H1 (cell line): ENCODE measurements at regions not wholly inside any gene's neighbourhood (a gene's known extent, or its start where the extent isn't known, plus 50 kb on each side); places are given as distances from the start of the nearest gene placed in this dataset.

ENCODE experiments used
- CTCF ChIA-PET: fragments of 300-600 bp; sonication (Branson Sonifier 250); formaldehyde crosslinking; loops from one replicate; lab custom pipeline; 2021; ENCODE audit not compliant: partially characterized antibody; lab: Charles Lee
- POLR2A ChIA-PET: fragments of 300-600 bp; sonication (Branson Sonifier 250); formaldehyde crosslinking; loops from one replicate; lab custom pipeline; 2021; ENCODE audit warnings: inconsistent platforms; ENCODE audit not compliant: partially characterized antibody; lab: Charles Lee
- DNase-seq, 2 experiments: peaks; one replicate each; pipeline versions ENCODE4 v3.0.0 to v3.0.0-alpha.2; 2010 to 2022; ENCODE audit warnings: low spot score in 2 of 2, low read depth in 1 of 2, mixed read lengths in 1 of 2
- FAIRE-seq: peaks from 2 replicates; lab custom pipeline; 2011; peaks lifted over from hg19 to GRCh38; lab: Jason Lieb, UNC
- H2AFZ ChIP-seq: 2 replicates; pipeline ENCODE4 v1.8.1; 2012; ENCODE audit warnings: low read length, inconsistent platforms
- H2AK5ac ChIP-seq: 2 replicates; pipeline ENCODE4 v1.6.1; 2013; ENCODE audit warnings: low read depth, low read length
- H2BK120ac ChIP-seq: replicated peaks from 2 replicates; pipeline ENCODE3; 2013; ENCODE audit warnings: low read depth, low read length, inconsistent platforms
- H2BK12ac ChIP-seq: 2 replicates; pipeline ENCODE4 v1.6.1; 2013; ENCODE audit warnings: low read depth, low read length
- H2BK15ac ChIP-seq: 2 replicates; pipeline ENCODE4 v1.6.1; 2013; ENCODE audit warnings: low read length
- H2BK20ac ChIP-seq: 2 replicates; pipeline ENCODE4 v1.6.1; 2013; ENCODE audit warnings: low read length
- H2BK5ac ChIP-seq: 2 replicates; pipeline ENCODE4 v1.6.1; 2013; ENCODE audit warnings: low read depth, low read length
- H3K14ac ChIP-seq: 2 replicates; pipeline ENCODE4 v1.6.1; 2013; ENCODE audit warnings: inconsistent platforms; ENCODE audit not compliant: insufficient read length
- H3K18ac ChIP-seq: 2 replicates; pipeline ENCODE4 v1.6.1; 2013; ENCODE audit warnings: low read length; ENCODE audit errors: extremely low read depth
- H3K23ac ChIP-seq: 2 replicates; pipeline ENCODE4 v1.6.1; 2013; ENCODE audit warnings: inconsistent platforms; ENCODE audit not compliant: insufficient read length
- H3K23me2 ChIP-seq: 2 replicates; pipeline ENCODE4 v1.6.1; 2013; ENCODE audit warnings: low read depth, low read length
- H3K27ac ChIP-seq: 2 replicates; pipeline ENCODE4 v1.6.1; 2011; ENCODE audit warnings: low read depth, low read length, inconsistent platforms
- H3K27me3 ChIP-seq, 4 experiments: replicated peaks in 1 of 4; 1 replicate in 1 of 4; 2 replicates in 3 of 4; pipeline versions ENCODE4 v1.6.1 to v1.8.1; 2011 to 2013; ENCODE audit warnings: low read length in 3 of 4, mild to moderate bottlenecking in 3 of 4, inconsistent platforms in 2 of 4, mixed read lengths in 2 of 4, moderate library complexity in 1 of 4; ENCODE audit not compliant: control insufficient read depth in 3 of 4, insufficient read depth in 3 of 4; ENCODE audit errors: extremely low read depth in 1 of 4
- H3K36me3 ChIP-seq, 4 experiments: 2 replicates each; pipeline versions ENCODE4 v1.6.1 to v1.8.1; 2011 to 2013; ENCODE audit warnings: mild to moderate bottlenecking in 4 of 4, low read length in 3 of 4, moderate library complexity in 2 of 4, control low read depth in 1 of 4, inconsistent platforms in 1 of 4; ENCODE audit not compliant: insufficient read depth in 4 of 4, control insufficient read depth in 2 of 4
- H3K4ac ChIP-seq: replicated peaks from 2 replicates; pipeline ENCODE3; 2013; ENCODE audit warnings: low read length, low read depth, mixed read lengths, inconsistent platforms; ENCODE audit not compliant: insufficient read length
- H3K4me1 ChIP-seq, 4 experiments: replicated peaks in 1 of 4; 1 replicate in 1 of 4; 2 replicates in 3 of 4; pipeline versions ENCODE4 v1.6.1 to v1.8.1; 2011 to 2013; ENCODE audit warnings: low read length in 3 of 4, inconsistent platforms in 2 of 4, mixed read lengths in 1 of 4; ENCODE audit not compliant: insufficient read depth in 4 of 4, control insufficient read depth in 3 of 4
- H3K4me2 ChIP-seq, 2 experiments: 2 replicates each; pipeline versions ENCODE4 v1.6.1 to v1.8.1; 2011 to 2013; ENCODE audit warnings: low read depth in 2 of 2, low read length in 2 of 2, control low read depth in 1 of 2, inconsistent platforms in 1 of 2, mild to moderate bottlenecking in 1 of 2; ENCODE audit not compliant: insufficient read depth in 1 of 2
- H3K4me3 ChIP-seq, 4 experiments: fragments of 200-600, 300-600 bp in 1 of 4; sonication (generic), shearing (Covaris generic), sonication (Bioruptor Twin) in 1 of 4; 2 replicates each; pipeline versions ENCODE4 v1.5.1 to v1.8.1; 2011 to 2016; ENCODE audit warnings: low read length in 4 of 4, low read depth in 3 of 4, control low read depth in 2 of 4, inconsistent platforms in 2 of 4, mild to moderate bottlenecking in 2 of 4, mixed read lengths in 1 of 4, moderate library complexity in 1 of 4; ENCODE audit not compliant: insufficient read depth in 2 of 4; ENCODE audit errors: extremely low read depth in 1 of 4
- H3K56ac ChIP-seq: replicated peaks from 2 replicates; pipeline ENCODE3; 2013; ENCODE audit warnings: low read depth, mild to moderate bottlenecking, mixed read lengths, low read length, inconsistent platforms; ENCODE audit not compliant: insufficient read length
- H3K79me1 ChIP-seq: 2 replicates; pipeline ENCODE4 v1.6.1; 2013; ENCODE audit warnings: low read depth, low read length, control low read depth
- H3K79me2 ChIP-seq, 2 experiments: 2 replicates each; pipeline versions ENCODE4 v1.6.1 to v1.8.1; 2012 to 2013; ENCODE audit warnings: low read length in 2 of 2, mild to moderate bottlenecking in 2 of 2, inconsistent platforms in 1 of 2; ENCODE audit not compliant: insufficient read depth in 2 of 2, control insufficient read depth in 1 of 2
- H3K9ac ChIP-seq, 4 experiments: replicated peaks in 1 of 4; 1 replicate in 1 of 4; 2 replicates in 3 of 4; pipeline versions ENCODE4 v1.6.1 to v1.8.1; 2011 to 2013; ENCODE audit warnings: low read depth in 3 of 4, low read length in 3 of 4, control low read depth in 2 of 4, mild to moderate bottlenecking in 2 of 4, moderate library complexity in 2 of 4, inconsistent platforms in 1 of 4; ENCODE audit errors: extremely low read depth in 1 of 4
- H3K9me3 ChIP-seq, 2 experiments: 2 replicates each; pipeline versions ENCODE4 v1.6.1 to v1.8.1; 2012 to 2013; ENCODE audit warnings: mild to moderate bottlenecking in 2 of 2, moderate library complexity in 2 of 2, control low read depth in 1 of 2, inconsistent platforms in 1 of 2, low read depth in 1 of 2, low read length in 1 of 2, mixed read lengths in 1 of 2; ENCODE audit not compliant: insufficient read depth in 2 of 2
- H4K20me1 ChIP-seq, 2 experiments: replicated peaks in 1 of 2; 2 replicates each; pipeline versions ENCODE3 to v1.8.1; 2011 to 2013; ENCODE audit warnings: inconsistent platforms in 2 of 2, low read length in 2 of 2, mild to moderate bottlenecking in 1 of 2; ENCODE audit not compliant: insufficient read depth in 2 of 2, control insufficient read depth in 1 of 2
- H4K5ac ChIP-seq: 2 replicates; pipeline ENCODE4 v1.6.1; 2013; ENCODE audit warnings: low read length, low read depth, mixed read lengths, inconsistent platforms; ENCODE audit not compliant: insufficient read length
- H4K8ac ChIP-seq: 2 replicates; pipeline ENCODE4 v1.8.0; 2013; ENCODE audit warnings: mild to moderate bottlenecking, moderate library complexity, low read length, inconsistent platforms; ENCODE audit not compliant: insufficient read depth; ENCODE audit errors: extremely low read depth
- H4K91ac ChIP-seq: replicated peaks from 2 replicates; pipeline ENCODE3; 2013; ENCODE audit warnings: low read length, mixed read lengths, inconsistent platforms; ENCODE audit not compliant: insufficient read length
- BACH1 ChIP-seq: IDR thresholded peaks from 2 replicates; pipeline ENCODE4 v1.6.1; 2012; ENCODE audit warnings: low read length, improper control_type of control experiment
- CTCF ChIP-seq, 3 experiments: IDR thresholded peaks; 1 replicate in 2 of 3; 2 replicates in 1 of 3; pipeline versions ENCODE4 v1.5.1 to v1.6.1; 2011; ENCODE audit warnings: low read length in 3 of 3, mild to moderate bottlenecking in 3 of 3, inconsistent platforms in 2 of 3, low read depth in 1 of 3, moderate library complexity in 1 of 3; ENCODE audit not compliant: insufficient read depth in 1 of 3; ENCODE audit errors: control extremely low read depth in 1 of 3
- GABPA ChIP-seq: IDR thresholded peaks from 2 replicates; pipeline ENCODE4 v1.6.1; 2011; ENCODE audit warnings: mild to moderate bottlenecking, low read length, moderate library complexity, borderline replicate concordance; ENCODE audit not compliant: insufficient read depth
- JUN ChIP-seq: IDR thresholded peaks from 2 replicates; pipeline ENCODE4 v1.6.1; 2011; ENCODE audit warnings: low read depth, mild to moderate bottlenecking, improper control_type of control experiment, low read length
- MAX ChIP-seq: IDR thresholded peaks from 2 replicates; pipeline ENCODE4 v1.6.1; 2012; ENCODE audit warnings: inconsistent platforms
- RFX5 ChIP-seq: IDR thresholded peaks from 2 replicates; pipeline ENCODE4 v1.6.1; 2011; ENCODE audit warnings: low read depth, low read length, improper control_type of control experiment, borderline replicate concordance
- SIN3A ChIP-seq, 2 experiments: IDR thresholded peaks in 1 of 2; conservative IDR thresholded peaks in 1 of 2; 2 replicates each; pipeline ENCODE4 v1.6.1; 2011 to 2012; ENCODE audit warnings: low read length in 2 of 2, improper control_type of control experiment in 1 of 2, low read depth in 1 of 2, mild to moderate bottlenecking in 1 of 2
- SP2 ChIP-seq: IDR thresholded peaks from 2 replicates; pipeline ENCODE4 v1.6.1; 2012; ENCODE audit warnings: mild to moderate bottlenecking, low read length, inconsistent platforms
- SP4 ChIP-seq: IDR thresholded peaks from 2 replicates; pipeline ENCODE4 v1.6.1; 2012; ENCODE audit warnings: low read length, inconsistent platforms
- SUZ12 ChIP-seq: fragments of 200-600 bp; sonication (generic); IDR thresholded peaks from 2 replicates; pipeline ENCODE4 v1.6.1; 2012; ENCODE audit warnings: mild to moderate bottlenecking, inconsistent platforms, low read length, moderate library complexity, mixed read lengths
- TBP ChIP-seq: IDR thresholded peaks from 2 replicates; pipeline ENCODE4 v1.6.1; 2011; ENCODE audit warnings: low read depth, low read length, improper control_type of control experiment
- TCF12 ChIP-seq: IDR thresholded peaks from 2 replicates; pipeline ENCODE4 v1.6.1; 2011; ENCODE audit warnings: low read depth, mild to moderate bottlenecking, low read length
- WGBS, 2 experiments: shearing (Covaris generic) in 1 of 2; methylation state at CpG; one replicate each; pipeline versions ENCODE4 v1.1.6 to v1.1.7; 2013 to 2015; ENCODE audit warnings: low lambda C conversion rate in 2 of 2, mixed read lengths in 2 of 2, inconsistent platforms in 1 of 2, low coverage in 1 of 2, missing lambda C conversion rate in 1 of 2; ENCODE audit not compliant: insufficient replicate concordance in 2 of 2, insufficient coverage in 1 of 2, insufficient read length in 1 of 2; ENCODE audit errors: extremely low coverage in 1 of 2, missing lambda C conversion rate in 1 of 2; 5-methylcytosine and 5-hydroxymethylcytosine counted together

DNA sequence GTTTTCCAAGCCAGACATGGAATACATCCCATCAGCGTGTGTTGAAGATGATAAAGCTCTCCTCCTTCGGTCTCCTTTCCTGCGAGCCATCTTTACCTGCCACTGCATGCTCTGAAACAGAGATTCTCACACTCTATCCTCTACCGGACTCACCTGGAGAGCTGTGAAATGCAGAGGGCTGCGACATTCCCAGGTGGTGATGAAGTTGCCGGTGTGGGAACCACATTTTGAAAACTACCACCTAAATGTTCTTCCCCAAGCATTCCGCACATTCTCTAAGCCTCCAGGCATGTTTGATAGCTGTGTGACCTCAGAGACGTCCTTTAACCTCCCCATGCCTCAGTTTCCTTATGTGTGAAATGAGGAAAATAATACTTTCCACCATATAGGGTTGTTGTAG is 226.2 kb upstream of the RAB6C start:
- Histone ChIP-seq H2AFZ (peak overlapping the region; percentile 45; the same call in 1 of the 2 replicates), H2BK5ac (no peak overlapping the region), H3K27ac (no peak overlapping the region), H3K23me2 (no peaks in the 10 kb centered on the region), H3K4me3 (no peak overlapping the region), H2BK120ac (no peak overlapping the region), H3K36me3 (no peaks in the 10 kb centered on the region), H3K18ac (no peak overlapping the region), H2BK12ac (no peak overlapping the region), H3K79me2 (no peaks in the 10 kb centered on the region), H3K79me1 (no peaks in the 10 kb centered on the region), H2BK20ac (no peak overlapping the region), H4K20me1 (no peaks in the 10 kb centered on the region), H3K9me3 (no peaks in the 10 kb centered on the region), H3K14ac (no peak overlapping the region), H3K4ac (no peak overlapping the region), H3K4me2 (no peak overlapping the region), H4K8ac (no peak overlapping the region), H2AK5ac (no peak overlapping the region), H2BK15ac (no peak overlapping the region), H3K27me3 (no peaks in the 10 kb centered on the region; a peak in 1 of 7 replicates), H3K23ac (no peak overlapping the region), H3K56ac (no peak overlapping the region), H4K5ac (no peak overlapping the region), H3K4me1 (peaks cover 0 to 10% (median 6%) of the 10 kb centered on the region in 4 experiments; a peak in 4 of 7 replicates), H3K9ac (no peak overlapping the region), H4K91ac (no peak overlapping the region)
- ChIA-PET CTCF (interaction anchor here (0.7 to 2.6 kb wide), 10 partner anchors 11 to 526 kb away, joined by 3 to 9 read pairs (median 4); no protein-coding TSS in a partner anchor), POLR2A (interaction anchor here (1.0 kb wide), 2 partner anchors 11 to 15 kb away, joined by 3 read pairs; no protein-coding TSS in a partner anchor)
- FAIRE-seq (no peak), DNase-seq (no peak)
- 91% methylated on average over 8 of the region's 8 CpGs; no CpG with 5 or more reads in 1 of the 2 experiments for WGBS, 2 experiments
- no peak for TF ChIP-seq GABPA
- no peak for TF ChIP-seq SIN3A (conservative IDR thresholded peaks at IDR 0.05 in 1 of 2, IDR thresholded peaks at IDR 0.05 in 1 of 2; ENCODE audit: low read depth in 1 of 2, low read length in 2 of 2)
- TF ChIP-seq SP2 = no peak
- TF ChIP-seq SP4 = no peak
- TF ChIP-seq MAX = no peak
- TF ChIP-seq TCF12 = no peak
- TF ChIP-seq BACH1 = no peak
- TF ChIP-seq CTCF (IDR thresholded peaks at IDR 0.05; ENCODE audit: control extremely low read depth in 1 of 3, insufficient read depth in 1 of 3, low read depth in 1 of 3, low read length in 3 of 3) = no peak
- no peak for TF ChIP-seq TBP
- no peak for TF ChIP-seq SUZ12
- TF ChIP-seq RFX5 = no peak
- no peak for TF ChIP-seq JUN
